ENCODE measurements at regions not wholly inside any gene's neighbourhood (a gene's known extent, or its start where the extent isn't known, plus 50 kb on each side); places are given as distances from the start of the nearest gene placed in this dataset.

DNA sequence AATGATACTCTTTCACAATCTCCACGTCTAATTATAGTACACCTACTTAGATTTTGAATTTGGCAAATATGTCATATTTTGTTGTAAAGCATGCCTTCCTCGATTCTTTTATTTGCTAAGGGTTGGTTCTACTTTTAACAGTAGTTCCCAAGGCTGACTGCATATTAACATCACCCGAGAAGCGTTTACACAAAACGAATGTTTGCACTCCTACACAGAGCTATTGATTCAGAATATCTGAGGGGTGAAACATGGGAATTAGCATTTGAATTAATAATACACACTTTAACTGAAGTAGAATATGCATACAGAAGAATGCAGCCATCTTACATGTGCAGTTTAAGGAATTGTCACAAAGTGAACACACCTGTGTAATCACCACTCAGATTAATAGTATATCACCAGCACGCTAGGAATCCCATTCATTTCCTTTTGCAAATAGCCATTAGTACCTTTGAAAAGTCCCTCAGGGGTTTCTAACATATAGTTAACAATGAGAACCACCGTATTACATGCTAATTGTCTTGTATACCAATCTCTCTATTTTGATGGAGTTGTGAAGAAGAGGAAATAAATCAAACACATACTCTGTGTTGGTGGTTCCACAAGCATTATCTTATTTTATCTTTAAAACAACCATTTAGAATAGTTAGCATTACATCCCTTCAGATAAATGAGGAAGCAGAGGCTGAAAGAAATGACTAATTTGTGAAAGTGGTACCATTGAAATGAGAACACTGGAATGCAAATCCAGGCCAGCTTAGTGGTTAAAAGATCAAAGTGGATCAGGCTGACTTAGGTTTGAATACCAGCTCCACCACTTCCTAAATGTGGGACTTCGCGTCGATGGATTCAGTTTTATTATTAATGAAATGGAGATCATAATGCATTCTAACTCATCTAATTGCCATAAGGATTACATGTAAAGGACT, 317.6 kb downstream of the HDGFL1 start:
- Histone ChIP-seq H3K4me1 (peaks cover 0 to 6% (median 1%) of the 10 kb centered on the region in 6 donors), H3K36me3 (no peaks in the 10 kb centered on the region), H3K27me3 (replicated peaks in 1 of 7) (no peaks in the 10 kb centered on the region), H3K9me3 (peaks cover 0 to 3% (median 0%) of the 10 kb centered on the region in 8 donors), H3K4me3 (no peak overlapping the region), H3K27ac (no peak overlapping the region)
- DNase-seq: no peak
- intact Hi-C loops (cut with DNase I; ENCODE audit: low total_unique reads): no loop called here
- 85 to 90% (median 86%) methylated on average over 10 of the region's 10 CpGs for WGBS, 5 donors
- TF ChIP-seq POLR2AphosphoS5 (IDR thresholded peaks at IDR 0.05): no peak
- TF ChIP-seq POLR2A (IDR thresholded peaks at IDR 0.05): no peak
- TF ChIP-seq, protein P1, sequence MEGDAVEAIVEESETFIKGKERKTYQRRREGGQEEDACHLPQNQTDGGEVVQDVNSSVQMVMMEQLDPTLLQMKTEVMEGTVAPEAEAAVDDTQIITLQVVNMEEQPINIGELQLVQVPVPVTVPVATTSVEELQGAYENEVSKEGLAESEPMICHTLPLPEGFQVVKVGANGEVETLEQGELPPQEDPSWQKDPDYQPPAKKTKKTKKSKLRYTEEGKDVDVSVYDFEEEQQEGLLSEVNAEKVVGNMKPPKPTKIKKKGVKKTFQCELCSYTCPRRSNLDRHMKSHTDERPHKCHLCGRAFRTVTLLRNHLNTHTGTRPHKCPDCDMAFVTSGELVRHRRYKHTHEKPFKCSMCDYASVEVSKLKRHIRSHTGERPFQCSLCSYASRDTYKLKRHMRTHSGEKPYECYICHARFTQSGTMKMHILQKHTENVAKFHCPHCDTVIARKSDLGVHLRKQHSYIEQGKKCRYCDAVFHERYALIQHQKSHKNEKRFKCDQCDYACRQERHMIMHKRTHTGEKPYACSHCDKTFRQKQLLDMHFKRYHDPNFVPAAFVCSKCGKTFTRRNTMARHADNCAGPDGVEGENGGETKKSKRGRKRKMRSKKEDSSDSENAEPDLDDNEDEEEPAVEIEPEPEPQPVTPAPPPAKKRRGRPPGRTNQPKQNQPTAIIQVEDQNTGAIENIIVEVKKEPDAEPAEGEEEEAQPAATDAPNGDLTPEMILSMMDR (IDR thresholded peaks at IDR 0.05 in 8 of 11, conservative IDR thresholded peaks at IDR 0.05 in 3 of 11): no peak

DNA sequence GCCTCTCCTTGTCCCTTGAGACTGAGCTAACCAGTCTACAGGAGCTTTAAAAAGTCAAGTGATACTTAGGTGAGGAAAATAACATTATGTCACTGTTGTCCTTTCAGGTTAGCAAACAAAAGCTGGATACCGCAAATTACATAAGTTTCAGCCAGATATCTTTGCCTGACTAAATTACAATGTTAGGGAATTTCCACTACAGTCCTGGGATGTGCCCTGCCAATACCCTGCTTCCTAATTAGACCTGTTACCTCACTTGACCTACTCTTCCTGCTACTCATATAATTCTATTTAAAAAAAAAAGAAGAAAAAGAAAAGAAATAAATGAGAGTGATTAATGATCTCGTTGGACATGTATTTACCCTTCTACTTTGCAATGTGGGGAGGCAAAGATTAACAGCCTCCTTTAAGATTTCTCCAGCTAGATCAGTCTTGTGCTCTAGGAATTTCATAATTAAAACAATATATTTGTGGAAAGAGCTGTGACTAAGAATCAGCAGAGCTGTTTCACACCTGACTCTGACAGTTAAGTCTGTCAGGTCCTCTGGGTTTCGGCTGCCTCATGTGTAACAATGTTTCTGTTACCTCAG, 318.9 kb downstream of the HDGFL1 start:
- peaks cover 0 to 3% (median 0%) of the 10 kb centered on the region in 8 donors for H3K9me3 ChIP-seq
- no peak overlapping the region for H3K4me3 ChIP-seq
- TF ChIP-seq POLR2AphosphoS5 (IDR thresholded peaks at IDR 0.05) (no peak), POLR2A (IDR thresholded peaks at IDR 0.05) (no peak)
- TF ChIP-seq, protein P1 (IDR thresholded peaks at IDR 0.05 in 8 of 11, conservative IDR thresholded peaks at IDR 0.05 in 3 of 11): no peak
- no peak overlapping the region for H3K27ac ChIP-seq
- DNase-seq: no peak
- H3K36me3 ChIP-seq: no peaks in the 10 kb centered on the region
- intact Hi-C loops (cut with DNase I; ENCODE audit: low total_unique reads): no loop called here
- H3K27me3 ChIP-seq (replicated peaks in 1 of 7): no peaks in the 10 kb centered on the region
- H3K4me1 ChIP-seq: peaks cover 0 to 6% (median 0%) of the 10 kb centered on the region in 6 donors
- WGBS, 5 donors: 63 to 78% (median 69%) methylated on average over 3 of the region's 3 CpGs

DNA sequence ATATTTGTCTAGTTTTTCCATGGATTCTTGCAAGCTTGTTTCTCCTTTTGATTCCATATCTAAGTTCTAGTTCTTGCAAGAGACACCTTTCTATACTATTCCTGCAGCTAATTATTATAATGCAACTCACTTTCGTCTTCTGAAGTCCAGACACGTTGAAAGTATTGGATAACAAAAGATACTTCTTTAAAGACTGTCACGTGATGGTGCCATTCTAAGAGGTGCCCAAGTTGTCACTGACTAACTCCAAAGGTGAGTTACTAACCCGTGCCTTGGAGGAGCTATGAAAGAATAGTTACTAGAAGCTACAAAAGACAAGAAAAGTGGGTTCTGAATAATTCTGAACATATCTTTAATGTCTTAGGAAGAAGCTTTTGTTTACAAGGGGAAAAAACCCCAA, 322.6 kb downstream of the HDGFL1 start:
- Histone ChIP-seq H3K9me3 (peaks cover 0 to 3% (median 0%) of the 10 kb centered on the region in 8 donors), H3K27ac (no peak overlapping the region), H3K27me3 (replicated peaks in 1 of 7) (no peaks in the 10 kb centered on the region), H3K4me1 (no peaks in the 10 kb centered on the region), H3K4me3 (no peak overlapping the region), H3K36me3 (no peaks in the 10 kb centered on the region)
- DNase-seq: no peak
- no peak for TF ChIP-seq POLR2AphosphoS5 (IDR thresholded peaks at IDR 0.05)
- no peak for TF ChIP-seq POLR2A (IDR thresholded peaks at IDR 0.05)
- TF ChIP-seq, protein P1 (IDR thresholded peaks at IDR 0.05 in 8 of 11, conservative IDR thresholded peaks at IDR 0.05 in 3 of 11): no peak
- WGBS, 5 donors: 82 to 92% (median 86%) methylated on average over 4 of the region's 4 CpGs
- intact Hi-C loops (cut with DNase I; ENCODE audit: low total_unique reads): no loop called here

DNA sequence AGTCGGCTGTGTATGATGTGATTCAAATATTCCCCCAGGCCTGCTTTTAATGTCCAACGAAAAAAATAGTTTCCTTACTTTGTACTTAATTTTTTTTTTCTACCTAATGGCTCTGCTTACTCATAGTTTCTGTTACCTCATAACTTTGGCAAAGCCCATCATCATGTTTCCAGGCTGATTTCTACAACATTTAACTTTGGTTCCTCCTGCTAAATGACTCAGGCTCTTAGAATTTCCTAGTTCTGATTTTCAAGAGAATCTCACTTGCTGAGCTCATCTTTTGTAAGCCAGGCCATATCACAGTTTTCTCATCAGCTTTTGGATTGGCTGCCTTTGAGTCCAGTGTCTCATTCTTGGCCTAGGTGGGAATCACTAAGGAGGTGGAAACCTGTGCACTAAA, 323.1 kb downstream of the HDGFL1 start:
- peaks cover 0 to 3% (median 0%) of the 10 kb centered on the region in 8 donors for H3K9me3 ChIP-seq
- 20 to 70% (median 49%) methylated on average over 2 of the region's 2 CpGs for WGBS, 5 donors
- H3K36me3 ChIP-seq: no peaks in the 10 kb centered on the region
- H3K4me1 ChIP-seq: no peaks in the 10 kb centered on the region
- intact Hi-C loops (cut with DNase I; ENCODE audit: low total_unique reads): no loop called here
- no peaks in the 10 kb centered on the region for H3K27me3 ChIP-seq (replicated peaks in 1 of 7)
- H3K27ac ChIP-seq: no peak overlapping the region
- TF ChIP-seq POLR2A (IDR thresholded peaks at IDR 0.05) (no peak), POLR2AphosphoS5 (IDR thresholded peaks at IDR 0.05) (no peak)
- TF ChIP-seq, protein P1 (IDR thresholded peaks at IDR 0.05 in 8 of 11, conservative IDR thresholded peaks at IDR 0.05 in 3 of 11): no peak
- DNase-seq: no peak
- no peak overlapping the region for H3K4me3 ChIP-seq
